Superior temporal gyrus (tissue), 1 donor: ENCODE measurements at regions not wholly inside any gene's neighbourhood (a gene's known extent, or its start where the extent isn't known, plus 50 kb on each side); places are given as distances from the start of the nearest gene placed in this dataset.
"Not testable (repeated sequence)": the region's sequence is repeated elsewhere in the genome, so short reads cannot be mapped to it uniquely, and the experiment has no call there.

ENCODE experiments used
- DNase-seq: peaks from one replicate; pipeline ENCODE4 v3.0.0-alpha.2; 2016; ENCODE audit errors: extremely low spot score

DNA sequence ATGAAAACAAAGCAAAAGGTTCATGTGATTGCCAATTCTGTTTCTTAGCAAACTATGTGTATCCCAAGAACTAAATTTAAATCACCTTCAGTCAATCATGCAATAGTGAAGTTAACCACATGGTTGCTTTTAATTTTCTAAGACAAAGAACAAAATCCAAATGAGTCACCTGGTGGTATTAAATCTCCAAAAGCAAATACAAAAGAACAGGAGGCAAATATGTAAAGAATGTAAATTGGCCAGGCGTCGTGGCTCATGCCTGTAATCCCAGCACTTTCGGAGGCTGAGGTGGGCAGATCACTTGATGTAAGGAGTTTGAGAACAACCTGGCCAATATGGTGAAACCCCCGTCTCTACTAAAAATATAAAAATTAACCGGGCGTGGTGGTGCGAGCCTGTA, 54.2 kb upstream of the PIK3R4 start:
- no peak for DNase-seq

DNA sequence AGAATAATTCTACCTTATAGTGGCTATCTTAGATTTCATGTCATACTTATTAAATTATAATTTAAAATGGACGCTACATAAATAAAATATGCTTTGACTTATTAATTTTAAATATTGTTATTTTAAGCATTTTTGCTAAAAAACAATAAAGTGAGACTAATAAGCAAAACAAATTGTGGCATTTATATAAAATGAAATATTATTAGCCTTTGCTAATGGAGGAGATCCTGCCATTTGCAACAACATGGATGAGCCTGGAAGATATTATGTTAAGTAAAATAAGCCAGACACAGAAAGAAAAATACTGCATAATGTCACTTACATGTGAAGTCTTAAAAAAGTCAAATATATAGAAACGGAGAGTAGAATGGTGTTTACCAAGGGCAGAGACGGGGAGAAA, 54.8 kb upstream of the PIK3R4 start:
- DNase-seq, result no peak

DNA sequence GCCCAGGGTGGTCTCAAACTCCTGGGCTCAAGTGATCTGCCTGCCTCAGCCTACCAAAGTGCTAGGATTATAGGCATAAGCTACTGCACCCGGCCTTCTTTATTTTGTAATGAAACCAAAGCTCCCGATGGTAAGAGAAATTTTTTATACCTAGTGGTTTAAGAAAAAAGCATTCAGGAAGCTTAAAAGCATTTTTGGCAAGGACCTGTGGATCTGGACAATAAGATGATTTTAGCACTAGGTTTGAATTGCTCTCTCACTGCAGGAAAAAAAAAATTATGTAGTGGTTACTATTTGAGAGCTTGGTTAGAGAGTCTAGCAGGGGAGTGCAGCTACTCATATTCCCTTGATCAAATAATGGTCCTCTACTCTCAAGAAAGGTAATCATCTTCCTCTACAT, 64.9 kb upstream of the PIK3R4 start:
- no peak for DNase-seq

DNA sequence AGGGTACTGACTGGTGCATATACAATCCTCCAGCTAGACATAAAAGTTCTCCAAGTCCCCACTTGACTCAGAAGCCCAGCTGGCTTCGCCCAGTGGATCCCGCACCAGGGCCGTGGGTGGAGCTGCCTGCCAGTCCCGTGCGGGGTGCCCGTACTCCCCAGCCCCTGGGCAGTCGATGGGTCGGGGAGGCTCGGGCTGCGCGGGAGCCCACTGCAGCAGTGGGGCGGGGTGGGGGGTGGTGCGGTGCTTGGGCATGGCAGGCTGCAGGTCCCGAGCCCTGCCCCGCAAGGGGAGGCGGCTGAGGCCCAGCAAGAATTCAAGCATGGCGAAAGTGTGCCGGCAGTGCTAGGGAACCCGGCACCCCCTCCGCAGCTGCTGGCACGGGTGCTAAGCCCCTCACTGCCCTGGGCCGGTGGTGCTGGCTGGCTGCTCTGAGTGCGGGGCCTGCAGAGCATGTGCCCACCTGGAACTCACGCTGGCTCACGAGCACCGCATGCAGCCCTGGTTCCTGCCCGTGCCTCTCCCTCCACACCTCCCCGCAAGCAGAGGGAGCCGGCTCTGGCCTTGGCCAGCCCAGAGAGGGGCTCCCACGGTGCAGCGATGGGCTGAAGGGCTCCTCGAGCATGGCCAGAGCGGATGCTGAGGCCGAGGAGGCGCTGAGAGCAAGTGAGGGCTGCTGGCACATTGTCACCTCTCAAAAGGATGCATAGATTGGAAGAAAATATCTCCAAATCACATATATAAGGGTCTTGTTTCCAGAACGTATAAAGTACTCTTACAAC, 68.3 kb upstream of the PIK3R4 start:
- DNase-seq, result no peak

DNA sequence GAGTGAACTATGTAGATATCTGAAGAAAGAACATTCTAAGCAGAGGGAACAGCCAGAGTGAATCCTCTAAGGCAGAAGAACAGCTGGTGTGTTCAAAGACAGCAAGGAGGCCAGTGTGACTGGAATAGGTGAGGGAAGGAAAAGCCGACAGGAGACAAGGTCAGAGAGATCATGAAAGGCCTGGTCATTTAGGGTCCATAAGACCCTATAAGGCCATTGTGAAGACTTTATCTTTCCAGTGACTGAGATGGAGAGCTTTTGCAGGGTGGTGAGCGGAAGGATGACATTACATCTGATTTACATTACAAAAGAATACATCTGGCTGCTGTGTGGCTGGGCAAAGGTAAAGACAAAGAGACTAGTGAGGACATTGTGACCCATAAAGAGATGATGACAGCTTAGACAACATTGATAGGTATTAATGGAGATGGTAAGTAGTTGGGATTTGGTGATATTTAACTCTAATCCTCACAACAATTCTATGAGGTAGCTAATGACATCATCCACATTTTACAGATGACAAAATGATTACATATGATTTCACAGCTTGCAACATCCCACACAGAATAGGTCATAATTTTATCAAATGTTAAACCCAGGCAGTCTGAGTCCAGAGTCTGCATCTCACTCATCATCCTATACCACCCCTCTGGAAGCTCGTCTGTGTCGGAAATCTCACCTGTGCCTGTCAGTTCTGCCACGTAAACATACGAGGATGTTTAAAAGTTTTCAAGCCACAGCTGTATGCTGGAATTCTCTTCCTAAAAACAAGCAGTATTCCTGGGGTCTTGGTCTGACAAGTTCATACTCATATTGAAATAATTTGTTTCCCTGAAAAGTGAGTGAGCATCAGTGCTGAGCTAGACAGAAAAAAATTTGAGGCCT, 70.2 kb upstream of the PIK3R4 start:
- DNase-seq, result no peak

DNA sequence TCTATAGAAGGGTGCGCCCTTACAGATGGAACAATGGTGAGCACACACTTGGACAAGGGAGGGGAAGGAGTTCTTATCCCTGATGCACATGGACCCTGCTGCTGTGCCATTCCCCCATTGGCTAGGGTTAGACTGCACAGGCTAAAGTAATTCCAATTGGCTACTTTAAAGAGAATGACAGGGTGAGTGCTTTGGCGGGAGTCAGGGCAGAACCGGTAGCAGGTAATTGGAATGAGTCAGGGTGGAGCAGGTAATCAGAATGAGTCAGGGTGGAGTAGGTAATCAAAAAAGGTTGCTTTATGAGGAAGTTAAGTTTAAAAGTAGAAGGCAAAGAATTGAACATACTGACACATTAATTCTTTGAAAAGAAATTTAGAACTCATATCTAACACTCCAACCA, 71.4 kb upstream of the PIK3R4 start:
- DNase-seq, result not testable (repeated sequence)

DNA sequence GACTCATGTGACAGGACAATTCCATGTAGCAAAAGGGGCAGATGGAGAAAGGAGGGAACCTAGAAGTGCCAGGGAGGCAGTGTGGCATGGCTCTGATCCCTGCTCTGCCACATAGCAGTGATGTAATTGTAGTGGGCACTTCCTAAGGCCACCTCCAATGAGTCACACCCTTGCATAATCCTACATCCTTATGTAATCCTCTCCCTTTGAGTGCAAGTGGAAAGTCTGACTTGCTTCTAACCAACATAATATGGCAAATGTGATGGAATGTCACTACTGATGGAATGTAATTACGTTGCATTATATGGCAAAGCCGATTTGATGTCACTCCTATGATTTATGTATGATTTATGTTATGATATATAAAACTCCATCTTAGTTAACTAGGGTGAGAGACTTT, 72.9 kb upstream of the ATP2C1 start:
- DNase-seq, result peak; percentile 55

DNA sequence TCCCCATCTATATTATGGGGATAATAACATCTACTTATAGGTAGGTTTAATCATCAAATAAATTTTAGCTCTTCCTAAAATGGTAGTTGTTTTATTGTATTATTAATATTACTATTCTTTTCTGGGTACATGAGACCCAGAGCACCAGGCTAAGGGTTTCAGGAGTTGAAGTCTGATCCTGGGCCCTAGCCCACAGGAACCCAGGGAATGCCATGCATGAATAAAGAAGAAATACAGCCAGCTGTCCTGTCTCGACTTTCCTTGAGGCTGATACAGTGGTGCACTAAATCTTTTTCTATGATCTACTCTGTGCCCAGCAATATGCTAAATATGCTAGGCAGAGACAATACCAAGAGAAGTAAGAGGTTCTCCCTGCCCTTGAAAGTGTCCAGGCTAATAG, 72.1 kb upstream of the ATP2C1 start:
- DNase-seq, result no peak

DNA sequence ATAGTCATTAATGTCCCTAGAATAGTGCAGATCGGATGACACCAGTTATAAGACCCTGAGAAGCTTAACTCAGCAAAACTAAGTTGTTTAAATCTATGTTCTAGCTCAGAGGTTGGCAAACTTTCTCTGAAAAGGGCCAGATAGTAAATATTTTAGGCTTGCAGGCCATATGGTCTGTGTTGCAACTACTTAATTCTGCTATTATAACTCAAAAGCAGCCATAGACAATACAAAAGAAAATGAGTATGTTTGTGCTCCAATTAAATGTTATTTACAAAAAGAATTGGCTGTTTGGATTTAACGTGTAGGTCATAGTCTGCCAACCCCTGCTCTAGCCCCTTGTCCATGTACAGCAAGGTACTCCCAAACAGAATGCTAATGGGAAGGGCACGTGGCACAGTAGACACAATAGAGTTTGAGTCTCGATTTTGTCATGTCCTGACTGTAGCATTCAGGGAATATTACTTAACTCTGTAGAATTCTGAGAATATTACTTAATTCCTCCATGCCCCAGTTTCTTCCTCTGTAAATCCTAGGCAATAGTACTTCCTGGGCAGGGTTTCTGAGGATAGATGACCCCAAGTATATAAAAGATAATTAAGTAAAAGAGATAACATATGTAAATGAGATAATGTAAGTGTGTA, 70.5 kb upstream of the ATP2C1 start:
- no peak for DNase-seq

DNA sequence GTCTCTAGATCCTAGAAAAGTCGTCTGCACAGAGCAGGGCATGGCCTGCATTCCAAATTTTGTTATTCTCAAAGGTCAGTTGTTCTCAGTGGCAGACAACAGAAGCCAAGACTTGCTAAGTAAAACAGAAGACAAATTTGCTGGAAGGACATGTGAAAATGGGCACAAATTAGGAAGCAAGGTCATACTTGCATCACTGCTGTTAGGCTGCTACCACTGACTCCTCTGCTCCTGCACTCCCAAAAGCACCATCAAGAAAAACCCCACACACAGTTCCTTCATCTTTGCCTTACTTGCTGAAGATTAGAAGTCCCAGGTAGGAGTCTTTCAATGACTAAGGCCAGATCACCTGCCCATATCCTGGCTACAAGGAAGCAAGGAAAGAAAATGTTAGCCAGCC, 69.9 kb upstream of the ATP2C1 start:
- no peak for DNase-seq

DNA sequence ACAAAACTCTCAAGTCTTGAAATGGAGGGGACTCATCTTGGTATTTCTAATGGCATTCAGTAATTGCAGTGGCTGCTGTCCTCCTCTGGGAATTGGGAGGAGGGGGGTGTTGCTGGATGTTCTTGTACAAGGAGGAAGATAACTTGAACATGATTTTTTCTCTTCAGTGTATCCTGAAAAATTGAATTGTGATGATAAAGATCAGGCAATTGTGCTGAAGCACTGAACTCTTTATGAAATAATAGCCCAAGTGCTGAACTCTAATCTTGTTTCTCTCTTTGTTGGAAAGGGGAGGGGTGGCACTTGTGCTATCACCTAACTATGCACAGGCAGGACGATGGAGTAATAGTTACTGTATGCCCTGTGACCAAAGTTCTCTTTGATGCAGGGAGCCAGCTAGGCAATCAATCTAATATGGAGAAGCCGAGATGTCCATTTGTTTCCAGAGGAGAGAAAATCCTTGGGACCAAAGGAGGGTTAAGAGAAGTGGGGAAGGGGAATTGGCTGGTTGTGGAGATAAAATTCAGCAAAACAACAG, 68.1 kb upstream of the ATP2C1 start:
- no peak for DNase-seq

DNA sequence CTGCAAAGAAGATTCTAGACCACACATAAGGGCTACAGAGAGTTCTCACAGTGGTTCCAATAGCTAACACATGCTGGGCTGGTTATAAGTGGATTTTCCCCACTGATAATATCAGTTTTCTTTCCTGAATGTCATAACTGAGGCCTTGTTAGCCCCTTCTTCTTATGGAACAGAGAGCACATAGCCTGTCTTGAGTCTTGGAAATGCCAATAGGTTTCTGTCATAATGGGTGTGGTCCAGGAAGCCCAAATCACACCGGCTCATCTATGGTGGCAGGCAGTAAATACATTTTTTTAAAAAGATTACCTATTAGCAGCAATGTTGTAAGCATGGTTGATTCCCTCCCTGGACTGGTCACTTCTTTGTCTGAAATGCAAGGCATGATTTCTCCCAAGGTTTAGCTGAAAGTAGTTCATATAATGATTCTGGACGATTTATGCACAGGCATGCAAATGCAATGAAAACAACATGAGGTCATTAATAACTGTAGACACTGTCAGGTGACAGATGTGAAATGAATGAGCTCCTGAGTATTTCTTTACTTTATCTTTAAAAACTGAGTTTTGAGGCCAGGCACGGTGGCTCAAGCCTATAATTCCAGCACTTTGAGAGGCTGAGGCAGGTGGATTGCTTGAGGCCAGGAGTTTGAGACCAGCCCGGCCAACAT, 67.2 kb upstream of the ATP2C1 start:
- no peak for DNase-seq

DNA sequence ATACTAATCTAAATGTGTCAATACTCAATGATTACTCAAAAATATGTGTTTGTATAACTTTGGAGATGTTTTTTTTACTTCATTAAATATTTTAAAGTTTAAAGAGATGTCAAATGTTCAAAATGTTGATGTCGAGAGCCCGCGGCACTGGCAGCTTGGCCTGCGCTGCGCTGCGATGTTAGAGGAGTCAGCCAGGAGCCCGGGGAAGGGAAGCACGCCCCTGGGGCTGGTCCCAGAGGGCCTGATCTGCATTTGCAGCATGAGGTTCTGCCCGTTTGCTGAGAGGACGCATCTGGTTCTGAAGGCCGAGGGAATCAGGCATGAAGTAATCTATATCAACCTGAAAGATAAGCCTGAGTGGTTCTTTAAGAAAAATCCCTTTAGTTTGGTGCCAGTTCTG, 66.4 kb upstream of the ATP2C1 start:
- no peak for DNase-seq

DNA sequence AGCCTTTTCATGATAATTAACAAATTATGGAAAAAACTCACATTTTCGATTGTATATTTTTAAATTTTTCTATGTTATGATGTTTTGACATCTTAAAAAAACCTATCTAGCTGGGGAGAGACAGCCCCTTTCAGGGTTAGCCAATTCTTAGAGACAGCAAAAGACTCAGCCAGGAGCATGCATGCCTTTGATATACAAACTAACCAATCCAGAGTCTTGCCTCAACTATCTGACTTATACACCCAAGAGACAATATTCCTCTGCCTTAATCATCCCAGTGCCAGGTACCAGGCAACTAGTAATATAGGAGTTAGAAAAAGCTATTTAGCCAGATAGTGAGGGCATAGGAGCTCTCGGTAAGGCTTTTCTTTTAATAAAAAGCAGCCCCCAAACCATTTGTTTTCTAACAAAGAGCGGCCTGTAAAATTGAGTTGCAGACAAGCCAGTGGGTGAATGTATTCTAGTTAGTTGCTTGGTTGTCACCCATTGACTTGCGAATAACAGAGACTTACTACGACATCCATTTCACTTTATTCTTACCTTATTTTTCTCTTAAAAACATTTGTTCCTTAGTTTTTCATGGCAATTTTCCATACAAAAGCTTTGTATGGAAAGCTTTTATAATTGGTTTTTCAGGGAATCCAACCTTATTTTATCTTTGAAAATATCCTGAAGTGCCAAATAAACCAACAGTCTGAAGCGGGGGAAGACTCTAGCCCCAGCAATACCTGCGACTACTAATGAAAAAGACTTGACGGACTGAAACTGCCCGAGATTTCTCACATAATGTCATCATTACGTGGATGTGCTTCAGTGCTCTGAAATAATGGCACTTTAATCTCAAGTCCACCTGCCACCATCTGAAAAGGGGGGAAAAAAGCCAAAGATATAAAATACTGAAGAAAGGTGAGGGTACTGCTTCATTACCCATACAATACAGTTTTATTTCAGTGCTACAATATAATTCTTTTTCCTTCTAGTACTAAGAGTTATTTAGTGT, 64.6 kb upstream of the ATP2C1 start:
- no peak for DNase-seq

DNA sequence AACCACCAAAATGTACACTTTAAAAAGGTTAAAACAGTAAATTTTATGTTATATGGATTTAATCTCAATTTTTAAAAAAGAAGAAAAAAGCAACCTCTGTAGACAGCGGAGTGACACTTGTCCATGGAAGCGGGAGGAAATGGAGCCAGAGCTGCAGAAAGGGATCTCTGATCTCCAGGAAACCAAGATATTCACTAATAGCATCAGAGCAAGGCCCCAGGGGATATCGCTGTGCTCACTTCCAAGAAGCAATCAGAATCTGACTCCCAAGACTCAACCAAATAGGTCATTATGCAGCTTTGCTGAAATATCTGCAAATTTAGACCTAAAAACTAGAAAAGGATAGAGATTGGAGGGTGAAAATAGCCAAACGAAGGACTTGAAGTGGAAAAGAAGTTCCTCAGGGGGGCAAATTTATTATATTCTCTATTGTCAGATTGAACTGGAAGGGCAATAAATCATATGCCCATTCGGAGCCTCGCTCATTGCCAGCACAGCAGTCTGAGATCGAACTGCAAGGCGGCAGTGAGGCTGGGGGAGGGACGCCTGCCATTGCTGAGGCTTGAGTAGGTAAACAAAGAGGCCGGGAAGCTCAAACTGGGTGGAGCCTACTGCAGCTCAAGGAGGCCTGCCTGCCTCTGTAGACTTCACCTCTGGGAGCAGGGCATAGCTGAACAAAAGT, 62.0 kb upstream of the ATP2C1 start:
- DNase-seq, result no peak

DNA sequence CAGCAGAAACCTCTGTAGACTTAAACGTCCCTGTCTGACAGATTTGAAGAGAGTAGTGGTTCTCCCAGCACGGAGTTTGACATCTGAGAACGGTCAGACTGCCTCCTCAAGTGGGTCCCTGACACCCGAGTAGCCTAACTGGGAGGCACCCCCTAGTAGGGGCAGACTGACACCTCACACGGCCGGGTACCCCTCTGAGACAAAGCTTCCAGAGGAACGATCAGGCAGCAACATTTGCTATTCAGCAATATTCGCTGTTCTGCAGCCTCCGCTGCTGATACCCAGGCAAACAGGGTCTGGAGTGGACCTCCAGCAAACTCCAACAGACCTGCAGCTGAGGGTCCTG, 61.5 kb upstream of the ATP2C1 start:
- not testable (repeated sequence) for DNase-seq

DNA sequence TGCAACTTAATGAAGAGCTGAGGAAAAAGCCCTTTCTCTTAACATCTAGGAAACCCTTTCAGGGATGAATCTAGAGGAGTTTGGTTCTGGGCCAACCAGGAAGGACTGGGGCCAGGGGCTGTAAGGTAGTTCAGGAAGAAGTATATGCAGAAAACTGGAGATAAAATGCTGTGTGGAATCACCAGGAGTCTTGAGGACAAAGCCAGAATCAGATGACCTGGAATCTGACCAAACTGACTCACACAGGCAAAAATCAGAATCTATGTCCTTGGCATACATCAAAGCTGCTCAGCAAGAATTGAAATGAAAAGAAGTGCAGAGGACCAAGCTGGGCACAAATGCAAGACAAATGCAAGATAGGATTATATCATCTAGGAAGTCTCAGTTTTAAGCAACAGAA, 59.4 kb upstream of the ATP2C1 start:
- DNase-seq, result no peak

DNA sequence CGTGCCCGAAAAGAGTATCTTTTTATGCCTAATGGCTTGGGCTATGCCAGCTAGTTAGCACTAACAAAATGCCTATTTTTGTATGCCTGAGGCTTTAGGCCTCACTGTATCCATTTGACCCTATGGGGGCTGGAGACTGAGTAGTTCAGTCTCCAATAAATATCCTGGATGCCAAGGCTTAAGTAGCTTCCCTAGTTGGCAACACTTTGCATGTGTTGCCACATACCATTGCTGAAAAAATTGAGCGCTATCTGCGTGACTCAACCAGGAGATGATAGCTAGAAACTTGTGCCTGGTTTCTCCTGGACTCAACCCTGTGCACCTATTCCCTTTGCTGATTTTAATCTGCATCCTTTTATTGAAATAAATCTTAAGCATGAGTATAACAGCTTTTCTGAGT, 58.4 kb upstream of the ATP2C1 start:
- DNase-seq, result no peak

DNA sequence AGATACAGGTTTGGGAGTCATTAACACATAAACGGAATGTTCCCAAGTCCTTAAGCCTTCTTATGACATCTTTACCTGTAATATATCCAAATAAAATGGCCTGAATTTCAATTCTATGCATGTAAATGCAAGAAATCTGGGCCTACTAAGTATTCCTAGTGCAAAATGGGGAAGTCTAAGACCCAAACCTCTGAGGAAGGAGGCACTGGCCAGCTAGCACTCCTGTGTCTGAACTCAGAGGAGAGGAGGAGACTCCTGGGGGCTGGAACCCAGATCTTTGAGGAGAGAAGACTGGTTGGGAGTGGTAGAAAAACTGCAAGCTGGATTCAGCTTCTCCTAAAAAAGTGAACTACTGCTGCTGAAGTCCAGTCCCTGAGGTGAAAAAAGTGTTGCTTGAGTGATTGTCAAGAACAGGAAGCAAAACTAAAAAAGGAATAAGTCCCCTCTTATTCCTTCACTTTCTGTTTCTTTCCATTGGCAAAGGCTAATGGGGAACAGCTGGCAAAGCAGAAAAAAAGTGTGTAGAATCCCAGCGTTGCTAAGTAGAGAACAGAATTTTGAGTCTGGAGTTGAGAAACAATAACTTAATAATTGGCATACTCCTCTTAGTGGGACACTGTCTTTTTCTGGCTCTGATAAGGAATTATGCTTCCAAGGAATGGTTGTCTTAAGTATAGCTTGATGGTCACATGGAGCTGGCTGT, 54.8 kb upstream of the ATP2C1 start:
- DNase-seq, result no peak

DNA sequence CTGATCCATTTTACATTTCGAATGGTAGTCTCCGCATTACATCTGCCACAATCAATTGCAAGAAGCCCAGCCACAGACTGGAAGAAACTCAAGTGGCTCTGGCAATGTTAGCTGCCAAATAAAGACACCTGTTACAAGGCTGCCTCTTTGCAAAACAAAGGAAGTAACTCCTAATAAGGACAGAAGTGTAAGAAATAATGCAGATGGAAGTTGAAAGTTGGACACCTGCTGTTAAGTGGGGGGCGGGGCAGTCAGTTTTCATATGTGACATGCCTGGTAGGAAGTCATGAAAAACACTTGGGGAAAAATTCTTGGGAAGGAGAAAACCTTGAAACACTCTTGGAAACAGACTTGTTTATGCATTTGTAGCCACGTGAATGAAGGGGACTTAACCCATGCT, 54.1 kb upstream of the ATP2C1 start:
- no peak for DNase-seq
